ENCODE measurements at regions not wholly inside any gene's neighbourhood (a gene's known extent, or its start where the extent isn't known, plus 50 kb on each side); places are given as distances from the start of the nearest gene placed in this dataset. TPM values are rescaled to one million over a fixed set of nuclear protein-coding genes. Genes with fewer than 3 reads are reported as not detected.

DNA sequence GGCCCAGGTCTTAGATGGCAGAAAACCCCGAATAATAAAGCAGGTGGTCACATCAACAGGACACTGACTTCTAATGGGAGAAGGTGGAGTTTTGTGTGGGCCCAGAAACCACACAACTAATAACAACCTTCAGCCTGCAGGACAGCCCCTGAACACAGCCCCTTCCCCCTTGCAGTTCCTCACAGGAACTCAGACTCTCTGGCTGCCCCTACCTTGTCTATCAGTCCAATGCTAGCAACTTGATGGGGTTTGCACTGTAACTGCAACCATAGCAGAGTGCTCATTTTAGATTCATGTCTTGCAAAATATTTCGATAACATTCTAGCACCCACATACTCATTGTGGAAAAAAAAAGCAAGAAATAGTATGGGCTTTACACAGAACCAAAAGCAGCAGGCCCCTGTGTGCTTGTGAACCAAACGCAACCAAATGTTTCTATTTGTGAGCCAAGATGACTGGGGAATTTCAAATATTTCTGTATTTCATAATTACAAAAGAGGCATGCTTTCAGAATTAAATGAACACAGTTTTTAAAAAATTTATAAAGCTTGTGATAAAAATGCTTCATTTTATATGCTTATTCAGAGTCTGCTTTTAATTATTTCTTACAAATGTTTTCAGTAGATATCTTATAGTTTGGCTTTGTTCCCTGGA lies 62.7 kb upstream of the PDE4D start:
- no peak for DNase-seq
- H3K4me3 ChIP-seq: no peak overlapping the region
- no peaks in the 10 kb centered on the region for H3K9me3 ChIP-seq
- TF ChIP-seq, protein P1, sequence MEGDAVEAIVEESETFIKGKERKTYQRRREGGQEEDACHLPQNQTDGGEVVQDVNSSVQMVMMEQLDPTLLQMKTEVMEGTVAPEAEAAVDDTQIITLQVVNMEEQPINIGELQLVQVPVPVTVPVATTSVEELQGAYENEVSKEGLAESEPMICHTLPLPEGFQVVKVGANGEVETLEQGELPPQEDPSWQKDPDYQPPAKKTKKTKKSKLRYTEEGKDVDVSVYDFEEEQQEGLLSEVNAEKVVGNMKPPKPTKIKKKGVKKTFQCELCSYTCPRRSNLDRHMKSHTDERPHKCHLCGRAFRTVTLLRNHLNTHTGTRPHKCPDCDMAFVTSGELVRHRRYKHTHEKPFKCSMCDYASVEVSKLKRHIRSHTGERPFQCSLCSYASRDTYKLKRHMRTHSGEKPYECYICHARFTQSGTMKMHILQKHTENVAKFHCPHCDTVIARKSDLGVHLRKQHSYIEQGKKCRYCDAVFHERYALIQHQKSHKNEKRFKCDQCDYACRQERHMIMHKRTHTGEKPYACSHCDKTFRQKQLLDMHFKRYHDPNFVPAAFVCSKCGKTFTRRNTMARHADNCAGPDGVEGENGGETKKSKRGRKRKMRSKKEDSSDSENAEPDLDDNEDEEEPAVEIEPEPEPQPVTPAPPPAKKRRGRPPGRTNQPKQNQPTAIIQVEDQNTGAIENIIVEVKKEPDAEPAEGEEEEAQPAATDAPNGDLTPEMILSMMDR (IDR thresholded peaks at IDR 0.05): no peak
- TF ChIP-seq POLR2A (IDR thresholded peaks at IDR 0.05) (no peak), EP300 (IDR thresholded peaks at IDR 0.05) (no peak)
- no peaks in the 10 kb centered on the region for H3K36me3 ChIP-seq
- 26 to 38% (median 28%) methylated on average over 3 of the region's 3 CpGs for WGBS, 3 donors
- H3K27ac ChIP-seq: no peak overlapping the region
- H3K27me3 ChIP-seq: no peaks in the 10 kb centered on the region
- intact Hi-C loops (cut with DNase I): no loop called here
- H3K4me1 ChIP-seq (ENCODE audit: insufficient read depth): no peaks in the 10 kb centered on the region

DNA sequence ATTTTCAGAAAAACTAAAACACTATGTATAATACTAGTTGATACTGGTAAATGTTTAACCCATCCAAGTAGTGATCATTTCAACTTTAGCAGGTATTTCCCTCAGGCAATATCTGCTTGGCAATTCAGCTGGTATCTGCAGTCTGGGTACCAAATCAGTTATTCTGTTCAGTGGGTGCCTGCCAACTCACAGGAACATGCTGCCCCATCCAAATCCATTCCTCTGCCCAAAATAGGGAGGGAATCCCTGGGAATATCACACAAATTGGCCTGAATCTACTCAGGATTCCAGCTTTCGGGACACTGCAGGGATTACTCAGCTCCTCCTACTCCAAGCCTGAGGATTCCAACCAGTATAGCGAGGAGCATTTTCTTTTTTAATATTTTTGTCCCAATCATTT lies 61.7 kb upstream of the PDE4D start:
- no peak for DNase-seq
- TF ChIP-seq POLR2A (IDR thresholded peaks at IDR 0.05) (no peak), EP300 (IDR thresholded peaks at IDR 0.05) (no peak)
- TF ChIP-seq, protein P1 (IDR thresholded peaks at IDR 0.05): no peak
- Histone ChIP-seq H3K4me1 (ENCODE audit: insufficient read depth) (no peaks in the 10 kb centered on the region), H3K36me3 (no peaks in the 10 kb centered on the region), H3K27ac (no peak overlapping the region), H3K27me3 (no peaks in the 10 kb centered on the region), H3K9me3 (no peaks in the 10 kb centered on the region), H3K4me3 (no peak overlapping the region)
- intact Hi-C loops (cut with DNase I): no loop called here
- 44 to 51% (median 51%) methylated on average over 2 of the region's 2 CpGs for WGBS, 3 donors

DNA sequence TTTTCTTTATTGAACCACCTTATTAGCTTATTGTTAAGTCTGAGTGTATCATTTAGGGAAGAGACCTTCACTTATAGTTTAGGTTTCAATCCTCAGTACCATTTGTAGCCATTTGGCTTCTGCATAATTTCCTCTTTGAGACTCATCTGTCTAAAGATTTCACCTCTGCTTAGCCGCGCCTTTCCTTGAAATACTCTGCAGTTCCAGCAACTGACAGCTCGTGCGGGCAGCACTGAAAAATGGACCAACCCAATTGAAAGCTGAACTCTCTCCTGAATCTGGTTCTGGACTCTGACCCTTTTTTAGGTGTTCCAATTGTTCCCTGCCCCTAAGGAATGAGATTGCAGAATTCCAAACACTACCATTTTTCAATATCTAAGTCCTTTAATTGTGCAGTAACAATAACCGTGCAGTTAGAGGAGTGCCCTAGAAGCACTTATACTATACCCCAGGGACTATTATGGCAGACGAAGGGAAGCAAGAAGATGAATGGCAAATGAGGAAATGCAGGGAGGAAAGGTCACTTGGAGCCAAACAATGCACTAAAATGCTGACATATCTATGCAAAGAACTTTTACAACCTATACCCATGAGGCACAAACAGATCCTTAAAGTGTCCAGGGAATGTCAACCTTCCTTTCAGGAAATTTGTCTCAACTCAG lies 50.1 kb upstream of the PDE4D start:
- intact Hi-C loops (cut with DNase I): no loop called here
- no peaks in the 10 kb centered on the region for H3K4me1 ChIP-seq (ENCODE audit: insufficient read depth)
- H3K36me3 ChIP-seq: no peaks in the 10 kb centered on the region
- WGBS, 3 donors: 66 to 71% (median 68%) methylated on average over 6 of the region's 6 CpGs
- no peak overlapping the region for H3K4me3 ChIP-seq
- no peak for DNase-seq
- no peaks in the 10 kb centered on the region for H3K9me3 ChIP-seq
- TF ChIP-seq POLR2A (IDR thresholded peaks at IDR 0.05): no peak
- TF ChIP-seq EP300 (IDR thresholded peaks at IDR 0.05): no peak
- TF ChIP-seq, protein P1 (IDR thresholded peaks at IDR 0.05): no peak
- H3K27me3 ChIP-seq: no peaks in the 10 kb centered on the region
- no peak overlapping the region for H3K27ac ChIP-seq

Small RNAs in the stretch of these regions (small RNA-seq; reads per million reads assigned to genes)
- not detected for gene RNU6-806P
